ENCODE measurements at regions not wholly inside any gene's neighbourhood (a gene's known extent, or its start where the extent isn't known, plus 50 kb on each side); places are given as distances from the start of the nearest gene placed in this dataset.
"Not testable (repeated sequence)": the region's sequence is repeated elsewhere in the genome, so short reads cannot be mapped to it uniquely, and the experiment has no call there.

GRCh38 chr9:111744363-111744762, 50.4 kb downstream of the SHOC1 start:
- Histone ChIP-seq H3K36me3 (no peaks in the 10 kb centered on the region), H3K27me3 (no peaks in the 10 kb centered on the region), H3K9me3 (peaks cover 3% of the 10 kb centered on the region; the same call in 1 of the 2 replicates), H3K4me3 (no peak overlapping the region)
- DNase-seq: no peak

GRCh38 chr9:111743275-111743674, 51.5 kb downstream of the SHOC1 start:
- peaks cover 3% of the 10 kb centered on the region; the same call in 1 of the 2 replicates for H3K9me3 ChIP-seq
- no peaks in the 10 kb centered on the region for H3K27me3 ChIP-seq
- H3K4me3 ChIP-seq: no peak overlapping the region
- H3K36me3 ChIP-seq: no peaks in the 10 kb centered on the region
- DNase-seq: peak; percentile 77

DNA sequence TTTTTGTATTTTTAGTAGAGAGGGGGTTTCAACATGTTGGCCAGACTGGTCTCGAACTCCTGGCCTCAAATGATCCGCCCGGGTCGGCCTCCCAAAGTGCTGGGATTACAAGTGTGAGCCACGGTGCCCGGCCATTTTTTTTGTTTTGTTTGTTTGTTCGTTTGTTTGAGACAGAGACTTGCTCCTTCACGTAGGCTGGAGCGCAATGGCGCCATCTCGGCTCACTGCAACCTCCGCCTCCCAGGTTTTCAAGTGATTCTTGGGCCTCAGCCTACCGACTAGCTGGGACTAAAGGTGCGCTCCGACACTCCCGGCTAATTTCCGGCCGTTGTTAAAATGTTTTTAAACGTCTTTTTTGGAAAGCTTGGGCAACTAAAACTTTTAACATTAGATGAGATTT, 54.0 kb downstream of the SHOC1 start:
- no peak overlapping the region for H3K4me3 ChIP-seq
- H3K36me3 ChIP-seq: no peaks in the 10 kb centered on the region
- no peaks in the 10 kb centered on the region for H3K27me3 ChIP-seq
- H3K9me3 ChIP-seq: peaks cover 10% of the 10 kb centered on the region
- DNase-seq: no peak

DNA sequence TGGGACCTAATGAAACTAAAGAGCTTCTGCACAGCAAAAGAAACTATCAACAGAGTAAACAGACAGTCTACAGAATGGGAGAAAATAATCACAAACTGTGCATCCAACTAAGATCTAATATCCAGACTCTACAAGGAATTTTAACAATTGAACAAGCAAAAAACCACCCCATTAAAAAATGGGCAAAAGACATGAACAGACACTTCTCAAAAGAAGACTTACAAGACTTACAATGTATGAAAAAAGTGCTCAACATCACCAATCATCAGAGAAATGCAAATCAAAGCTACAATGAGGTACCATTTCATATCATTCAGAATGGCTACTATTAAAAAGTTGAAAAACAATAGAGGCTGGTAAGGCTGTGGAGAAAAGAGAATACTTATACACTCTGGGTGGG, 58.0 kb downstream of the SHOC1 start:
- H3K27me3 ChIP-seq: no peaks in the 10 kb centered on the region
- DNase-seq: no peak

GRCh38 chr9:111735344-111735743, 59.4 kb downstream of the SHOC1 start:
- not testable (repeated sequence) for H3K4me3 ChIP-seq, H3K36me3 ChIP-seq, DNase-seq, H3K27me3 ChIP-seq
- peaks cover 35% of the 10 kb centered on the region for H3K9me3 ChIP-seq

More for the DNA sequence above, 58.0 kb downstream of the SHOC1 start:
- H3K9me3 ChIP-seq: peaks cover 27% of the 10 kb centered on the region
- no peaks in the 10 kb centered on the region for H3K36me3 ChIP-seq
- H3K4me3 ChIP-seq: no peak overlapping the region

- DNase-seq: no peak
- H3K9me3 ChIP-seq: peaks cover 58% of the 10 kb centered on the region
- H3K27me3 ChIP-seq: no peaks in the 10 kb centered on the region
- H3K4me3 ChIP-seq: no peak overlapping the region
- peaks cover 5% of the 10 kb centered on the region for H3K36me3 ChIP-seq
These were observed 62.8 kb downstream of the SHOC1 start for GRCh38 chr9:111731928-111732327.

- Histone ChIP-seq H3K4me3 (no peak overlapping the region), H3K27me3 (no peaks in the 10 kb centered on the region), H3K9me3 (peaks cover 53% of the 10 kb centered on the region), H3K36me3 (peaks cover 5% of the 10 kb centered on the region)
- DNase-seq: peak; percentile 3
These were observed 63.7 kb downstream of the SHOC1 start for GRCh38 chr9:111730937-111731567.

DNA sequence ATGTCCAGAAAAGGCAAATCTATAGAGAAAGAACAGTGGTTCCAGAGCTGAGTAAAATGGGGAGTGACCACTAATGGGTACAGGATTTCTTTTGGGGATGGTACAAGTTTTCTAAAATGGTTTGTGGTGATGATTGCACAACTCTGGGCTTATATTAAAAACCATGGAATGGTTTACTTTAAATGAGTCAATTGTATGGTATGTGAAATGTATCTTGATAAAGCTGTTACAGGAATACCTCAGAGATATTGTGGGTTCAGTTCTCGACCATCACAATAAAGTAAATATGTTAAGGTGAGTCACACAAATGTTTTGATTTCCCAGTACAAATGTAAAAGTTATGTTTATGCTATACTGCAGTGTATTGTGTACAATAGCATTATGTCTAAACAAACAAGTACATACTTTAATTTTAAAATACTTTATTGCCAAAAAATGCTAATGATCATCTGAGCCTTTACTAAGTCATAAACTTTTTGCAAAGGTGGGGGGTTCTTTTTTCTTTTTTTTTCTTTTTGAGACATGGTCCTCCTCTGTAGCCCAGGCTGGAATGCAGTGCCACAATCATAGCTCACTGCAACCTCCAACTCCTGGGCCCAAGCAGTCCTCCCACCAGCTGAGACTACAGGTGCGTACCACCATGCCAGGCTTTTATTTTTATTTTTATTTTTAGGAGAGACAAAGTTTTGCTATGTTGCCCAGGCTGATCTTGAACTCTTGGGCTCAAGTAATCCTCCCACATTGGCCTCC, 65.9 kb downstream of the SHOC1 start:
- Histone ChIP-seq H3K4me3 (no peak overlapping the region), H3K36me3 (peaks cover 5% of the 10 kb centered on the region), H3K9me3 (peaks cover 43% of the 10 kb centered on the region), H3K27me3 (no peaks in the 10 kb centered on the region)
- DNase-seq: peak; percentile 11

- no peaks in the 10 kb centered on the region for H3K27me3 ChIP-seq
- no peak for DNase-seq
- H3K4me3 ChIP-seq: no peak overlapping the region
- H3K36me3 ChIP-seq: peaks cover 5% of the 10 kb centered on the region
- peaks cover 43% of the 10 kb centered on the region for H3K9me3 ChIP-seq
These were observed 66.6 kb downstream of the SHOC1 start for GRCh38 chr9:111728143-111728542.

- Histone ChIP-seq H3K9me3 (peaks cover 36% of the 10 kb centered on the region), H3K27me3 (no peaks in the 10 kb centered on the region), H3K36me3 (peaks cover 5% of the 10 kb centered on the region), H3K4me3 (no peak overlapping the region)
- DNase-seq: no peak
These were observed 65.5 kb downstream of the GNG10 start for GRCh38 chr9:111726949-111727348.

GRCh38 chr9:111720174-111720573, 58.8 kb downstream of the GNG10 start:
- Histone ChIP-seq H3K4me3 (no peak overlapping the region), H3K27me3 (no peaks in the 10 kb centered on the region), H3K36me3 (no peaks in the 10 kb centered on the region), H3K9me3 (no peaks in the 10 kb centered on the region)
- DNase-seq: no peak
